NT2/D1 (cell line): ENCODE measurements at regions not wholly inside any gene's neighbourhood (a gene's known extent, or its start where the extent isn't known, plus 50 kb on each side); places are given as distances from the start of the nearest gene placed in this dataset.

Experiments used
- DNase-seq: peaks from one replicate; pipeline ENCODE4 v3.0.0-alpha.2; 2011; ENCODE audit warnings: low read depth, low spot score
- H3K27me3 ChIP-seq: 2 replicates; pipeline ENCODE4 v1.6.0; 2011; ENCODE audit warnings: mild to moderate bottlenecking; ENCODE audit not compliant: insufficient read length, insufficient read depth
- H3K36me3 ChIP-seq: 2 replicates; pipeline ENCODE4 v1.6.1; 2011; ENCODE audit warnings: mild to moderate bottlenecking, low read length, mixed read lengths; ENCODE audit not compliant: insufficient read depth, insufficient read length
- H3K4me1 ChIP-seq: 2 replicates; pipeline ENCODE4 v1.5.1; 2011; ENCODE audit not compliant: insufficient read depth, insufficient read length
- H3K4me3 ChIP-seq: 2 replicates; pipeline ENCODE4 v1.5.1; 2011; ENCODE audit warnings: low read depth; ENCODE audit not compliant: insufficient read length
- H3K9ac ChIP-seq: 2 replicates; pipeline ENCODE4 v1.6.0; 2011; ENCODE audit warnings: low read depth; ENCODE audit not compliant: insufficient read length
- H3K9me3 ChIP-seq: 2 replicates; pipeline ENCODE4 v1.5.1; 2011; ENCODE audit warnings: mild to moderate bottlenecking, low read length; ENCODE audit not compliant: insufficient read depth
- SUZ12 ChIP-seq: IDR thresholded peaks from 2 replicates; pipeline ENCODE4 v1.6.1; 2011; ENCODE audit not compliant: insufficient read length, insufficient read depth; ENCODE audit errors: extremely low read depth
- YY1 ChIP-seq: IDR thresholded peaks from 2 replicates; pipeline ENCODE4 v1.6.1; 2011; ENCODE audit not compliant: insufficient read length, insufficient read depth
- ZNF274 ChIP-seq: IDR thresholded peaks from 2 replicates; pipeline ENCODE4 v1.6.1; 2011; ENCODE audit warnings: mild to moderate bottlenecking, low read depth, low read length

GRCh38 chr13:34152409-34152808 lies 334.5 kb downstream of the RFC3 start:
- TF ChIP-seq YY1 (no peak), SUZ12 (no peak), ZNF274 (no peak)
- DNase-seq = no peak
- Histone ChIP-seq H3K9me3 (no peaks in the 10 kb centered on the region), H3K27me3 (no peaks in the 10 kb centered on the region), H3K36me3 (no peaks in the 10 kb centered on the region), H3K4me3 (no peak overlapping the region), H3K4me1 (no peaks in the 10 kb centered on the region), H3K9ac (no peak overlapping the region)

DNA sequence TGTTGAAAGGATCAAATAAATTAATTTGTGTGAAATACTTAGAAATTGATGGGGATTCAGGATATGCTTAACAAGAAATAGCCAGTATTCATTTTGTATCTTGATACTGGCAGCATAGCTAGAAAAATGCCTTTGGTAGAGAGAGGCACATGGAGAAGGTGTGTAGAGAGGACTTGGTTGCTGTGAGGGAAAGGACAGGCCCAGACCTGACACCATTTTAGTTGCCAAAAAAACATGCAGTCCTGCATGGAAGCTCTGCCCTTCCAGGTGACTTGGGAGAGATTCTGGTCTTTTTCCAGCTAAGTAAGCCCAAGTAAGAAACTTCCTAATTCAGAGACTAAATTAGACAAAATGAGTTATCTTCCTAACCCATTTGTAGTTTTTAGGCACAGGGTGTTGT lies 335.0 kb downstream of the RFC3 start:
- TF ChIP-seq SUZ12 (no peak), ZNF274 (no peak), YY1 (no peak)
- no peaks in the 10 kb centered on the region for H3K4me1 ChIP-seq
- no peak for DNase-seq
- no peak overlapping the region for H3K9ac ChIP-seq
- H3K36me3 ChIP-seq = no peaks in the 10 kb centered on the region
- no peaks in the 10 kb centered on the region for H3K9me3 ChIP-seq
- no peak overlapping the region for H3K4me3 ChIP-seq
- no peaks in the 10 kb centered on the region for H3K27me3 ChIP-seq

DNA sequence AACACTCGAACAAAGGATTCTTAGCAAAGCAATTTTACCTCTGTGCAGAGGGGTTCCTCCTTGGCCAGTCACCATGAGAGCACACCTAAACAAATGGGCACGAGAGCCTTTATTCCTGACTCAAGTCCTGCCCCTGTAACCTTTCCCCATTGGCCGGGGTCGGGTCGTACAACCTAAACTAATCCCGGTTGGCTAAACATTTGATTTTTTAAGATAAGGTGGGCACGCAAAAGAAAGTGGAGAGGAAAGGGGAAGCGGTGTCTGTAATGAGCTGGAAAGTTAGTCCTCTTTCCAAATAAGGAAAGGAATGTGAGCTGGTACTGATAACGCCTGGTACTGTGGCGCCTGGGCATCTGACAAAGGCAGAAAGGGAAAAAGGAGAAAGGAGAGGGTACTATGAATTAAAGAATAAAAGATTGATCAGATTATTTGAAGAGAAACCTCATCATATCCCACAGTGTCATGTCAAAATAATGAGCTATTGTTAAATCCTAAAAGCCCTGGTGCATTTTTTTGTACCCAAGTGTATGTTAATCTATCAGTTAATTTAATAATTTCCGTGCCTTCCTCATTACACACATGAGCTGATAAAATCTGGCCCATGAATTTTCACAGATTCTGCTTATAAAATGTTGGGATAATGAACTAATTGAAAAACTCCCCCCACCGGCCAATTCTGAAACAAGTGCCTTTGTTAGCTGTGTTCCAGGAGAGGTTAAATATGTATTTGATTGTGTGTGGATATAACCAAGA lies 335.7 kb downstream of the RFC3 start:
- no peaks in the 10 kb centered on the region for H3K27me3 ChIP-seq
- no peak overlapping the region for H3K4me3 ChIP-seq
- no peak for DNase-seq
- TF ChIP-seq ZNF274 (no peak), SUZ12 (no peak), YY1 (no peak)
- no peak overlapping the region for H3K9ac ChIP-seq
- H3K9me3 ChIP-seq = no peaks in the 10 kb centered on the region
- H3K4me1 ChIP-seq = no peaks in the 10 kb centered on the region
- no peaks in the 10 kb centered on the region for H3K36me3 ChIP-seq

DNA sequence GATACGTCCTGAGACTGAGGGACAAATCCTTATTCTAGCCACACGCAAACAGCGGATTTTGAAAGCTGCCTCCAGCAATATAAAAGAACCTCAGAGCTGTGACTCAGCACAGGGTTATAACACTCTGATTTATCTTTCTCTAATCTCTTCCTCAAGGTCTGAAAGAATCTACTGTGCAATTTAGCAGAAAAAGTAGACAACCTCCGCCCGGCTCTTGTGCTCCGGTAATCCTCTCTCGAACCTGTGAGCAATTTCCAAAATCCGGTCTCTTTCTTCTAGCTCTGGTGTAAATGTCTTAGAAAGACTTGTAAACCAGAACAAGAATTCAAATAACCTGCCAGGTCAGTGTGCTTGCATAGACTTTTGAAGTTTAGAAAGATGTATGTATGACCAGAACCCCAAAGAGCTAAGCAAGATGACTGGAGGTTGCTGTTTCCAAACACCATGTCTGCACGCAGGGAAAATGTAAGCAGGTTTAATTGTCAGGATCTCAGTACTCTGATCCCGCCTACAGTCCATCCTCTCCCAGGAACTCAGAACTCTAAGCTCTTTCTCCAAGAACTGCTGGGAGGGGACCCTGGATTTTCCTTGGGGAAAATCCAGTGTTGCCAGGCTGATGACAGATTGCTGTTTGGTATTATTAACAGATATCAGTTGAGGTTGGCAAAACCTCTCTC lies 338.1 kb downstream of the RFC3 start:
- H3K4me1 ChIP-seq = no peaks in the 10 kb centered on the region
- no peak for TF ChIP-seq ZNF274
- TF ChIP-seq SUZ12 = no peak
- H3K9ac ChIP-seq = no peak overlapping the region
- H3K27me3 ChIP-seq = no peaks in the 10 kb centered on the region
- no peak overlapping the region for H3K4me3 ChIP-seq
- no peaks in the 10 kb centered on the region for H3K36me3 ChIP-seq
- H3K9me3 ChIP-seq = no peaks in the 10 kb centered on the region
- no peak for DNase-seq

- H3K4me3 ChIP-seq = no peak overlapping the region
- H3K4me1 ChIP-seq = no peaks in the 10 kb centered on the region
- H3K9me3 ChIP-seq = no peaks in the 10 kb centered on the region
- H3K27me3 ChIP-seq = no peaks in the 10 kb centered on the region
- no peak overlapping the region for H3K9ac ChIP-seq
- H3K36me3 ChIP-seq = no peaks in the 10 kb centered on the region
- TF ChIP-seq YY1 = no peak
- TF ChIP-seq SUZ12 = no peak
- TF ChIP-seq ZNF274 = no peak
- no peak for DNase-seq
Observed at GRCh38 chr13:34156841-34157365, 339.0 kb downstream of the RFC3 start.

- Histone ChIP-seq H3K9ac (no peak overlapping the region), H3K4me3 (no peak overlapping the region), H3K36me3 (no peaks in the 10 kb centered on the region), H3K9me3 (no peaks in the 10 kb centered on the region), H3K4me1 (no peaks in the 10 kb centered on the region), H3K27me3 (no peaks in the 10 kb centered on the region)
- no peak for DNase-seq
- TF ChIP-seq YY1 = no peak
- no peak for TF ChIP-seq SUZ12
- no peak for TF ChIP-seq ZNF274
Observed at GRCh38 chr13:34159946-34160345, 342.0 kb downstream of the RFC3 start.

GRCh38 chr13:34161931-34162543 lies 344.1 kb downstream of the RFC3 start:
- H3K9me3 ChIP-seq = no peaks in the 10 kb centered on the region
- H3K4me3 ChIP-seq = no peak overlapping the region
- H3K36me3 ChIP-seq = no peaks in the 10 kb centered on the region
- no peaks in the 10 kb centered on the region for H3K27me3 ChIP-seq
- TF ChIP-seq SUZ12 = no peak
- TF ChIP-seq YY1 = no peak
- no peak for TF ChIP-seq ZNF274
- no peaks in the 10 kb centered on the region for H3K4me1 ChIP-seq
- no peak overlapping the region for H3K9ac ChIP-seq
- no peak for DNase-seq
